PFSK-1 (cell line): ENCODE measurements at regions not wholly inside any gene's neighbourhood (a gene's known extent, or its start where the extent isn't known, plus 50 kb on each side); places are given as distances from the start of the nearest gene placed in this dataset.

Experiments used
- POLR2AphosphoS5 ChIP-seq: IDR thresholded peaks from 2 replicates; pipeline ENCODE4 v1.6.1; 2012; ENCODE audit warnings: low read depth, mild to moderate bottlenecking, control low read depth, low read length, moderate library complexity
- REST ChIP-seq, 2 experiments: IDR thresholded peaks; 2 replicates each; pipeline versions ENCODE4 v1.6.1 to v1.8.0; 2011 to 2012; ENCODE audit warnings: low read depth in 2 of 2, low read length in 2 of 2, control low read depth in 1 of 2, inconsistent platforms in 1 of 2, mild to moderate bottlenecking in 1 of 2, moderate library complexity in 1 of 2; ENCODE audit not compliant: insufficient read depth in 1 of 2
- SIN3A ChIP-seq: IDR thresholded peaks from 2 replicates; pipeline ENCODE4 v1.6.1; 2012; ENCODE audit warnings: mild to moderate bottlenecking, low read length, moderate library complexity, borderline replicate concordance; ENCODE audit not compliant: insufficient read depth

GRCh38 chr18:3383381-3383915 lies 66.5 kb upstream of the TGIF1 start:
- TF ChIP-seq POLR2AphosphoS5: no peak
- no peak for TF ChIP-seq SIN3A
- no peak for TF ChIP-seq REST (IDR thresholded peaks at IDR 0.05; ENCODE audit: insufficient read depth in 1 of 2, low read depth in 2 of 2, low read length in 2 of 2)
